GM04504 (cell line): ENCODE measurements at regions not wholly inside any gene's neighbourhood (a gene's known extent, or its start where the extent isn't known, plus 50 kb on each side); places are given as distances from the start of the nearest gene placed in this dataset.
"Not testable (repeated sequence)": the region's sequence is repeated elsewhere in the genome, so short reads cannot be mapped to it uniquely, and the experiment has no call there.

ENCODE experiments used
- DNase-seq: peaks from one replicate; pipeline ENCODE4 v3.0.0-alpha.2; 2012; ENCODE audit warnings: low read depth

- no peak for DNase-seq
These were observed 1156.7 kb downstream of the GATA3 start for GRCh38 chr10:9211228-9211627.

- no peak for DNase-seq
These were observed 1160.1 kb downstream of the GATA3 start for GRCh38 chr10:9214618-9215017.

GRCh38 chr10:9215121-9215520 lies 1160.6 kb downstream of the GATA3 start:
- no peak for DNase-seq

- no peak for DNase-seq
These were observed 1165.4 kb downstream of the GATA3 start for GRCh38 chr10:9219860-9220259.

- peak; percentile 26 for DNase-seq
These were observed 1168.4 kb downstream of the GATA3 start for GRCh38 chr10:9222917-9223316.

- no peak for DNase-seq
These were observed 1173.3 kb downstream of the GATA3 start for GRCh38 chr10:9227679-9228365.

- peak; percentile 18 for DNase-seq
These were observed 1174.3 kb downstream of the GATA3 start for GRCh38 chr10:9228771-9229170.

- DNase-seq = no peak
These were observed 1175.3 kb downstream of the GATA3 start for GRCh38 chr10:9229702-9230244.

GRCh38 chr10:9230625-9231024 lies 1176.1 kb downstream of the GATA3 start:
- DNase-seq = no peak

- DNase-seq = no peak
These were observed 1179.7 kb downstream of the GATA3 start for GRCh38 chr10:9234191-9234590.

GRCh38 chr10:9238041-9238440 lies 1183.6 kb downstream of the GATA3 start:
- no peak for DNase-seq

GRCh38 chr10:9239298-9239697 lies 1184.8 kb downstream of the GATA3 start:
- no peak for DNase-seq

- DNase-seq = no peak
These were observed 1189.5 kb downstream of the GATA3 start for GRCh38 chr10:9243941-9244411.

- no peak for DNase-seq
These were observed 1190.4 kb downstream of the GATA3 start for GRCh38 chr10:9244864-9245263.

GRCh38 chr10:9253121-9253520 lies 1198.6 kb downstream of the GATA3 start:
- no peak for DNase-seq

GRCh38 chr10:9254353-9254752 lies 1199.9 kb downstream of the GATA3 start:
- peak; percentile 19 for DNase-seq

- DNase-seq = no peak
These were observed 1206.2 kb downstream of the GATA3 start for GRCh38 chr10:9260690-9261089.

GRCh38 chr10:9262770-9263169 lies 1208.3 kb downstream of the GATA3 start:
- no peak for DNase-seq

- no peak for DNase-seq
These were observed 1213.7 kb downstream of the GATA3 start for GRCh38 chr10:9268176-9268575.

GRCh38 chr10:9273126-9273833 lies 1218.8 kb downstream of the GATA3 start:
- DNase-seq = not testable (repeated sequence)

GRCh38 chr10:9274206-9274755 lies 1219.8 kb downstream of the GATA3 start:
- no peak for DNase-seq

GRCh38 chr10:9275861-9276260 lies 1221.4 kb downstream of the GATA3 start:
- no peak for DNase-seq

- no peak for DNase-seq
These were observed 1231.2 kb downstream of the GATA3 start for GRCh38 chr10:9285690-9286089.
